ENCODE measurements at regions not wholly inside any gene's neighbourhood (a gene's known extent, or its start where the extent isn't known, plus 50 kb on each side); places are given as distances from the start of the nearest gene placed in this dataset.

GRCh38 chr17:17416400-17417360 is 60.1 kb upstream of the MED9 start (continued):
- no peak for TF ChIP-seq ZNF816 (CRISPR knock-in tag; IDR thresholded peaks at IDR 0.05; ENCODE audit: borderline replicate concordance)
- no peak for TF ChIP-seq SP2 (CRISPR knock-in tag; IDR thresholded peaks at IDR 0.05)
- TF ChIP-seq THAP8 (CRISPR knock-in tag; IDR thresholded peaks at IDR 0.05; ENCODE audit: borderline replicate concordance), result no peak
- no peak for TF ChIP-seq ZNF512B (CRISPR knock-in tag; IDR thresholded peaks at IDR 0.05; ENCODE audit: borderline replicate concordance)
- TF ChIP-seq, protein P1, sequence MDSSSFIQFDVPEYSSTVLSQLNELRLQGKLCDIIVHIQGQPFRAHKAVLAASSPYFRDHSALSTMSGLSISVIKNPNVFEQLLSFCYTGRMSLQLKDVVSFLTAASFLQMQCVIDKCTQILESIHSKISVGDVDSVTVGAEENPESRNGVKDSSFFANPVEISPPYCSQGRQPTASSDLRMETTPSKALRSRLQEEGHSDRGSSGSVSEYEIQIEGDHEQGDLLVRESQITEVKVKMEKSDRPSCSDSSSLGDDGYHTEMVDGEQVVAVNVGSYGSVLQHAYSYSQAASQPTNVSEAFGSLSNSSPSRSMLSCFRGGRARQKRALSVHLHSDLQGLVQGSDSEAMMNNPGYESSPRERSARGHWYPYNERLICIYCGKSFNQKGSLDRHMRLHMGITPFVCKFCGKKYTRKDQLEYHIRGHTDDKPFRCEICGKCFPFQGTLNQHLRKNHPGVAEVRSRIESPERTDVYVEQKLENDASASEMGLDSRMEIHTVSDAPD (CRISPR knock-in tag; IDR thresholded peaks at IDR 0.05), result no peak
- no peak for TF ChIP-seq CCAR2 (optimal IDR thresholded peaks at IDR 0.05; ENCODE audit: low read depth, low read length)
- peak; percentile 75; the same call in 1 of the 2 replicates for TF ChIP-seq KDM2A (CRISPR knock-in tag; IDR thresholded peaks at IDR 0.05; ENCODE audit: borderline replicate concordance, low read depth)
- TF ChIP-seq ZNF773 (CRISPR knock-in tag; IDR thresholded peaks at IDR 0.05; ENCODE audit: borderline replicate concordance), result no peak
- TF ChIP-seq ZHX1 (CRISPR knock-in tag; IDR thresholded peaks at IDR 0.05; ENCODE audit: low read depth), result peak; percentile 78; the same call in 1 of the 2 replicates
- TF ChIP-seq, protein P2, sequence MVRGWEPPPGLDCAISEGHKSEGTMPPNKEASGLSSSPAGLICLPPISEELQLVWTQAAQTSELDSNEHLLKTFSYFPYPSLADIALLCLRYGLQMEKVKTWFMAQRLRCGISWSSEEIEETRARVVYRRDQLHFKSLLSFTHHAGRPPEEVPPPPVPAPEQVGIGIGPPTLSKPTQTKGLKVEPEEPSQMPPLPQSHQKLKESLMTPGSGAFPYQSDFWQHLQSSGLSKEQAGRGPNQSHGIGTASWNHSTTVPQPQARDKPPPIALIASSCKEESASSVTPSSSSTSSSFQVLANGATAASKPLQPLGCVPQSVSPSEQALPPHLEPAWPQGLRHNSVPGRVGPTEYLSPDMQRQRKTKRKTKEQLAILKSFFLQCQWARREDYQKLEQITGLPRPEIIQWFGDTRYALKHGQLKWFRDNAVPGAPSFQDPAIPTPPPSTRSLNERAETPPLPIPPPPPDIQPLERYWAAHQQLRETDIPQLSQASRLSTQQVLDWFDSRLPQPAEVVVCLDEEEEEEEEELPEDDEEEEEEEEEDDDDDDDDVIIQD (CRISPR knock-in tag; IDR thresholded peaks at IDR 0.05; ENCODE audit: low read depth), result peak; percentile 42; the same call in 1 of the 2 replicates
- TF ChIP-seq NFKB2 (CRISPR knock-in tag; IDR thresholded peaks at IDR 0.05; ENCODE audit: borderline replicate concordance), result peak; percentile 57; the same call in 1 of the 2 replicates
- TF ChIP-seq ZMAT3 (CRISPR knock-in tag; conservative IDR thresholded peaks at IDR 0.05), result no peak
- TF ChIP-seq ZNF232 (CRISPR knock-in tag; IDR thresholded peaks at IDR 0.05; ENCODE audit: borderline replicate concordance), result no peak
- TF ChIP-seq PTBP1 (IDR thresholded peaks at IDR 0.05; ENCODE audit: low read depth, low read length, poor library complexity, severe bottlenecking), result no peak
